ENCODE measurements at regions not wholly inside any gene's neighbourhood (a gene's known extent, or its start where the extent isn't known, plus 50 kb on each side); places are given as distances from the start of the nearest gene placed in this dataset.

- TF ChIP-seq, protein P1, sequence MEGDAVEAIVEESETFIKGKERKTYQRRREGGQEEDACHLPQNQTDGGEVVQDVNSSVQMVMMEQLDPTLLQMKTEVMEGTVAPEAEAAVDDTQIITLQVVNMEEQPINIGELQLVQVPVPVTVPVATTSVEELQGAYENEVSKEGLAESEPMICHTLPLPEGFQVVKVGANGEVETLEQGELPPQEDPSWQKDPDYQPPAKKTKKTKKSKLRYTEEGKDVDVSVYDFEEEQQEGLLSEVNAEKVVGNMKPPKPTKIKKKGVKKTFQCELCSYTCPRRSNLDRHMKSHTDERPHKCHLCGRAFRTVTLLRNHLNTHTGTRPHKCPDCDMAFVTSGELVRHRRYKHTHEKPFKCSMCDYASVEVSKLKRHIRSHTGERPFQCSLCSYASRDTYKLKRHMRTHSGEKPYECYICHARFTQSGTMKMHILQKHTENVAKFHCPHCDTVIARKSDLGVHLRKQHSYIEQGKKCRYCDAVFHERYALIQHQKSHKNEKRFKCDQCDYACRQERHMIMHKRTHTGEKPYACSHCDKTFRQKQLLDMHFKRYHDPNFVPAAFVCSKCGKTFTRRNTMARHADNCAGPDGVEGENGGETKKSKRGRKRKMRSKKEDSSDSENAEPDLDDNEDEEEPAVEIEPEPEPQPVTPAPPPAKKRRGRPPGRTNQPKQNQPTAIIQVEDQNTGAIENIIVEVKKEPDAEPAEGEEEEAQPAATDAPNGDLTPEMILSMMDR (IDR thresholded peaks at IDR 0.05; ENCODE audit: insufficient read depth, low read length, poor library complexity, severe bottlenecking): no peak
- TF ChIP-seq EZH2phosphoT487 (conservative IDR thresholded peaks at IDR 0.05; ENCODE audit: low read length): no peak
These were observed 219.8 kb downstream of the CDCA7 start for GRCh38 chr2:173574324-173575112.
